Effector memory CD4-positive, alpha-beta T cell (primary cell): ENCODE measurements at regions not wholly inside any gene's neighbourhood (a gene's known extent, or its start where the extent isn't known, plus 50 kb on each side); places are given as distances from the start of the nearest gene placed in this dataset.

Source experiments
- DNase-seq, 3 donors: peaks; one replicate each; pipeline ENCODE4 v3.0.0-alpha.2; 2020
- H3K27ac ChIP-seq: 2 replicates; pipeline ENCODE4 v1.7.0; 2013; ENCODE audit warnings: mild to moderate bottlenecking, low read length, moderate library complexity; ENCODE audit not compliant: insufficient read depth, poor library complexity, severe bottlenecking
- H3K27me3 ChIP-seq: replicated peaks from 2 replicates; pipeline ENCODE4 v1.7.0; 2013; ENCODE audit warnings: mild to moderate bottlenecking, low read length; ENCODE audit not compliant: insufficient read depth, control insufficient read depth, poor library complexity, severe bottlenecking
- H3K36me3 ChIP-seq: 2 replicates; pipeline ENCODE4 v1.7.0; 2013; ENCODE audit warnings: mild to moderate bottlenecking, low read length, moderate library complexity; ENCODE audit not compliant: control insufficient read depth, insufficient read depth
- H3K4me1 ChIP-seq: 2 replicates; pipeline ENCODE4 v1.7.0; 2013; ENCODE audit warnings: low read length, mild to moderate bottlenecking; ENCODE audit not compliant: control insufficient read depth, insufficient read depth, poor library complexity, severe bottlenecking
- H3K4me3 ChIP-seq: 2 replicates; pipeline ENCODE4 v1.7.0; 2013; ENCODE audit warnings: low read length, low read depth, mild to moderate bottlenecking; ENCODE audit not compliant: insufficient read depth, poor library complexity, severe bottlenecking
- H3K9me3 ChIP-seq: 2 replicates; pipeline ENCODE4 v1.7.0; 2013; ENCODE audit warnings: mild to moderate bottlenecking, low read length, moderate library complexity; ENCODE audit not compliant: control insufficient read depth

GRCh38 chr10:123381224-123381623, 227.0 kb downstream of the BUB3 start:
- Histone ChIP-seq H3K4me3 (no peak overlapping the region), H3K27me3 (no peaks in the 10 kb centered on the region), H3K27ac (no peak overlapping the region), H3K4me1 (no peaks in the 10 kb centered on the region), H3K9me3 (no peaks in the 10 kb centered on the region), H3K36me3 (no peaks in the 10 kb centered on the region)
- DNase-seq = no peak

- Histone ChIP-seq H3K4me1 (no peaks in the 10 kb centered on the region), H3K27me3 (no peaks in the 10 kb centered on the region), H3K36me3 (no peaks in the 10 kb centered on the region), H3K4me3 (no peak overlapping the region), H3K27ac (no peak overlapping the region), H3K9me3 (no peaks in the 10 kb centered on the region)
- DNase-seq = no peak
These were observed 228.3 kb downstream of the BUB3 start for GRCh38 chr10:123382491-123382890.

GRCh38 chr10:123385508-123386080, 231.4 kb downstream of the BUB3 start:
- Histone ChIP-seq H3K9me3 (no peaks in the 10 kb centered on the region), H3K36me3 (no peaks in the 10 kb centered on the region), H3K4me3 (no peak overlapping the region), H3K27me3 (no peaks in the 10 kb centered on the region), H3K27ac (no peak overlapping the region), H3K4me1 (no peaks in the 10 kb centered on the region)
- DNase-seq = no peak

- Histone ChIP-seq H3K4me1 (no peaks in the 10 kb centered on the region), H3K9me3 (no peaks in the 10 kb centered on the region), H3K27me3 (no peaks in the 10 kb centered on the region), H3K4me3 (no peak overlapping the region), H3K36me3 (no peaks in the 10 kb centered on the region), H3K27ac (no peak overlapping the region)
- no peak for DNase-seq
These were observed 235.3 kb downstream of the BUB3 start for GRCh38 chr10:123389520-123389919.

- Histone ChIP-seq H3K27me3 (no peaks in the 10 kb centered on the region), H3K36me3 (no peaks in the 10 kb centered on the region), H3K9me3 (no peaks in the 10 kb centered on the region), H3K4me1 (no peaks in the 10 kb centered on the region), H3K27ac (no peak overlapping the region), H3K4me3 (no peak overlapping the region)
- DNase-seq = no peak
These were observed 236.1 kb downstream of the BUB3 start for GRCh38 chr10:123390332-123390731.

GRCh38 chr10:123390874-123391273, 236.7 kb downstream of the BUB3 start:
- no peaks in the 10 kb centered on the region for H3K9me3 ChIP-seq
- H3K36me3 ChIP-seq = no peaks in the 10 kb centered on the region

GRCh38 chr10:123391275-123392028, 237.2 kb downstream of the BUB3 start:
- no peaks in the 10 kb centered on the region for H3K4me1 ChIP-seq
- H3K27ac ChIP-seq = no peak overlapping the region
- H3K36me3 ChIP-seq = no peaks in the 10 kb centered on the region
- DNase-seq = no peak
- no peak overlapping the region for H3K4me3 ChIP-seq
- H3K27me3 ChIP-seq = no peaks in the 10 kb centered on the region
- H3K9me3 ChIP-seq = no peaks in the 10 kb centered on the region

More at GRCh38 chr10:123390874-123391273, 236.7 kb downstream of the BUB3 start:
- no peak for DNase-seq
- Histone ChIP-seq H3K27ac (no peak overlapping the region), H3K4me3 (no peak overlapping the region), H3K4me1 (no peaks in the 10 kb centered on the region), H3K27me3 (no peaks in the 10 kb centered on the region)

GRCh38 chr10:123392182-123392963, 238.2 kb downstream of the BUB3 start:
- no peaks in the 10 kb centered on the region for H3K36me3 ChIP-seq
- DNase-seq = no peak
- no peaks in the 10 kb centered on the region for H3K9me3 ChIP-seq
- H3K4me3 ChIP-seq = no peak overlapping the region
- no peak overlapping the region for H3K27ac ChIP-seq
- H3K4me1 ChIP-seq = no peaks in the 10 kb centered on the region
- H3K27me3 ChIP-seq = no peaks in the 10 kb centered on the region

- DNase-seq = no peak
- Histone ChIP-seq H3K36me3 (no peaks in the 10 kb centered on the region), H3K4me1 (no peaks in the 10 kb centered on the region), H3K27me3 (no peaks in the 10 kb centered on the region), H3K27ac (no peak overlapping the region), H3K4me3 (no peak overlapping the region), H3K9me3 (no peaks in the 10 kb centered on the region)
These were observed 239.0 kb downstream of the BUB3 start for GRCh38 chr10:123393170-123393569.

GRCh38 chr10:123394382-123394781, 240.2 kb downstream of the BUB3 start:
- Histone ChIP-seq H3K27ac (no peak overlapping the region), H3K4me1 (no peaks in the 10 kb centered on the region), H3K36me3 (no peaks in the 10 kb centered on the region), H3K9me3 (no peaks in the 10 kb centered on the region), H3K4me3 (no peak overlapping the region), H3K27me3 (no peaks in the 10 kb centered on the region)
- DNase-seq = no peak
